ENCODE measurements at regions not wholly inside any gene's neighbourhood (a gene's known extent, or its start where the extent isn't known, plus 50 kb on each side); places are given as distances from the start of the nearest gene placed in this dataset.
"Not testable (repeated sequence)": the region's sequence is repeated elsewhere in the genome, so short reads cannot be mapped to it uniquely, and the experiment has no call there.

DNA sequence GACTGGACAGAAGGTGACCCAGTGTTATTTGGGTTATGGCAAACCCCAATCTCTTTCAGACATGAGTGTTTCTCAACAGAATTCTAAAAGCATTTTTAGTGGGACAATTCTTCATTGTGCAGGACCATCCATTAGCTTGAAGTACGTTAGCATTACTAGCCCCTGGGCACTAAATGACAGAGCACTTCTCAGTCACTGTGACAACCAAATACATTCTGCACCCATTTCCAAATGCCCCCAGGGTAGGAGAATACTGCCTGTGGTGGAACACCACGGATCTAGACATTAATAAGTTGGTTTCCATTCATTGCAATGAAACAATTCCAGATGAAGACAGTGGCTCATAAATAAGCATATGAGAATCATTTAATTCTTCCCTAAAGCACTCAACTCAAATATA lies 102.4 kb upstream of the FRMD4A start:
- intact Hi-C loops (cut with DNase I): no loop called here
- DNase-seq: no peak
- ATAC-seq: no peak

DNA sequence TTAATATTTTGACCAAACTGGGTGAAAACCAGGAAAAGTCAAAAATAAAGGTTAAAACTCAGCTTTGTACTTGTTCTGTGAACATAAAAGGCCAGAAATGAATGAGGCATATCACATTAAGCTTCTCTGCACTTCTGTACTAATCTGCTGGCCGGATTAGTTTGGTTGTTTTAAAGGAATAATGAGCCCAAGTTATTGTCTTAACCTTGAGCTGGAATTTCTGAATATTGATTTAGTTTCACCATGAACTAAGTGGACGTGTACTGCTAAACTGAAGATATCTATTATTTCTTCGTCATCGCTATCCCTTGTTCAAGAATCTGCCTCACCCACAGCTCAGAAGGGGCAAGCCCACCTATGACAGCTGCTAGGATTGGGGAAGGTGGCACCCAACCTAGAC lies 101.1 kb upstream of the FRMD4A start:
- no peak for ATAC-seq
- DNase-seq: no peak
- intact Hi-C loops (cut with DNase I): no loop called here

DNA sequence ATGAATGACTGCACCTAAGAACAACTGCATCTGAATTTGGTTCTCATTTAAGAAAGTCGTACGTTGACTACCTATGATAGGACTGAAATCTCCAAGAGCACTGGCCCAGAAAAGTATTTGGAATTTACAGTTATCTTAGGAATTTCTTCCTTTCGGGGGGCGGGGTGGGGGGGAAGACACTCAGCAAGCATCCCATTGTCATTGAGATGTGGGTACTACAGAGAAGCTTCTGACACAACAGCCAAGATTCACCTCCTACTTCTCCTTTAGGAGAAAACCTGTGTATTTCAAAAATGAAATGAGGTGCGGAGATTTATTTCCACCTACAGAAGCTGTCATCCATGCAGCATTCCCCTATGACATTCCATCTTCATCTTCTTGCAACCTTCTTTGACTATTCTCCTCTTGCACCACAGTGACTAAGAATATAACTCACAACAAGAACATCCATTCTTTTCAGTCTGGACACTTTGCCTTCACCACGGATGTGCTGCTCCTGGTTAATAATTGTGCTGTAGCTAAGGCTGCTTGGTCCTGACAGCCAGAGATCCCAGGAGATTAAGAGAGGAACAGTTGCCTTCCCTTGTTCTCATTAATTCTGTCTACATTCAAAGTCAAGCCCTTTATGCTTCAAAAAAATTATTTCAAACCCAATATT lies 98.4 kb upstream of the FRMD4A start:
- ATAC-seq: no peak
- intact Hi-C loops (cut with DNase I): no loop called here

DNA sequence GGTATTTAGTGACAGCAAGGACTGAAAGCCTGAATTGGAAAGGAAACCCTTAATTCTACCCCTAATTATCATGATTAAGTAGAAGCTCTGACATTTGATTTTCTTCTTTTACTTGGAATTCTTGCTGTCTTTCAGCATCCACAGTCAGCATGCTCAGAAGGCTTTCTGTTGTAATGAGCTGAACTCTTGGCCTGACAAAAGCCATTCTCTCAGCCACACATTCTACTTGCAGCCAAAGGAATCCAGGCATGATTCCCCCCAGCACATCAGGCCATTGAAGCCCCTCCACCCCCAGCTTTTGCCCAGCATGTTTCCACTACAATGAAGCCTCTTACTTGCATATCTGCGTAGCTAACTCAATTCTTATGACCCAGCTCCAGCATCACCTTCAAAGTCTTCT lies 94.3 kb upstream of the FRMD4A start:
- DNase-seq: no peak
- ATAC-seq: no peak
- intact Hi-C loops (cut with DNase I): no loop called here

More for the DNA sequence above, 98.4 kb upstream of the FRMD4A start:
- no peak for DNase-seq

DNA sequence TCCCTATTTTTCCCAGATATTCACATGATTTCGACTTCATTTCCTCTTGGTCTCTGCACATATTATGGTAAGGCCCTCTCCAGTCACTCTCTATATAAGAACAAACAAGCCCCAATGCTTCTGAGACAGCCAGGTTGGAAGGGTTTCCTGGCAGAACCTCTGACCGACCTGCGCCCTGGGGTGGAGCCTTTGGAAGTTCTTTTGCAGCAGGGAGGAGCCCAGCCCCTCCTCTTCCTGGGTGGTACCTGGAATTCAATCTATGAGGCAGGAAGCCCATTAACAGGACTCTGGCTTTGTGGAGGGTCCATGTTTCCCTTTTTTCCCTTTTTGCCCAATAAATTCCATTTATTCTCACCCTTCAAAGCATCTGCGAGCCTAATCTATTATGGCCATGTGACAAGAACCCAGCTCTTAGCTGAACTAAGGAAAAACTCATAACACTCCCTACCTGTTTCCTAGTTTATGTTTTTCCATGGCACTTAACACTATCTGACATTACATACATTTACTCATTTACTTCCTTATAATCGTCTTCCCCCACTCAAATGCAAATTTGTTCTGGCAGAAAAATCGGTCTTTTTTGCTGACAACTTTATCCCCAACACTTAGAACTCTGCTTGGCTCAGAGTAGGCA lies 92.5 kb upstream of the FRMD4A start:
- DNase-seq (no peak), ATAC-seq (no peak)
- intact Hi-C loops (cut with DNase I): no loop called here

DNA sequence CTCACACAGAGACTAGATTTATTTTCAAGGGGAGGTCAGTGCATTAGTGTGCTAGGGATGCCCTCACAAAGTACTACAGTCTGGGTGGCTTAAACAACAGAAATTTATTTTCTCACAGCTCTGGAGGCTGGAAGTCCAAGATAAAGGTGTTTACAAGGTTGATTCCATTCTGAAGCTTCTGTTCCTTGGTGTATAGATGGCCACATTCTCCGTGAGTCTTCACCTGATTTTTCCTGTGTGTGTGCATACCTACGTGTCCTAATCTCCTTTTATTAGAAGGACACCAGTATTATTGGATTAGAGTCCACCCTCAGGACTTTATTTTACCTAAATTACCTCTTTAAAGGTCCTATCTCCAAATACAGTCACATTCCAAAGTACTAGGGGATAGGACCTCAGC lies 91.7 kb upstream of the FRMD4A start:
- DNase-seq (no peak), ATAC-seq (no peak)
- intact Hi-C loops (cut with DNase I): no loop called here

GRCh38 chr10:14421941-14422340 lies 91.2 kb upstream of the FRMD4A start:
- DNase-seq: no peak
- intact Hi-C loops (cut with DNase I): no loop called here
- no peak for ATAC-seq

GRCh38 chr10:14417336-14417735 lies 86.6 kb upstream of the FRMD4A start:
- intact Hi-C loops (cut with DNase I); ATAC-seq; DNase-seq: not testable (repeated sequence)

DNA sequence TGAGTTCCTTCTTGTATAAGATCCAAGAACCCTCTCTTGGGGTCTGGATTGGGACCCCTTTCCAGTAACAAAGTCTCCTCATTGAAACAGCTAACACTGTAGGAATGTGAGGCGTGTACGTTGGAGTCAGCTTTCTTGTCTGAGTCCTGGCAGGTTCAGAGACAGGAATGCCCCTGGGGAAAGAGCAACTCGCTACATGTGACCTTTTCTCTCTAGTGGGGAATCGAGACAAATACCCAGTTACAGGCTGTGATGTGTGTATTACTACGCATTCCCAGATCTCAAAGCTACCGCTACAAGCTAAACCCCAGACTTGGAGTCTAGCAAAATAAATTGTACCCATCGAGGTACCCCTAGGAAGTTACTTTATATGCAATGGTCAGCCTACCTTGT lies 85.6 kb upstream of the FRMD4A start:
- intact Hi-C loops (cut with DNase I): no loop called here
- ATAC-seq (no peak), DNase-seq (no peak)

- intact Hi-C loops (cut with DNase I): no loop called here
- no peak for ATAC-seq
- no peak for DNase-seq
Measured at GRCh38 chr10:14415676-14416307, 85.1 kb upstream of the FRMD4A start.

DNA sequence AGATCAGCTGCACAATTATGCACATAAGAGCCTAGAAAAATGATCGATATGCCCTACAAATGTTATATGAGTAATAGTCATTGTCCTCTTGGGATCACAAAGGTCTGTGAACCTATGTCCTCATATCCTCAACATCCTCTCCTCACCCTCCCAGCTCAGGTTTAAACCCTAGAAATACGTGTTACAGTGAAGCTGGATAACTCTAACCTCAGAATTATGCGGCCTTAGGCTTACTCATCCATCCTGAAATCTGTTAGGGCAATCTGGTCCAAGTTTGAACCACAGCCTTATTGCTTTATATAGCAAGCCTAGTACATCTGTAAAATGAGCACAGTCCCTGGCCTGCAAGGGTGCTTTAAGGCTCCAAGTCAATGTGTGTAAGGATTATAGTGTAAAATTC lies 84.2 kb upstream of the FRMD4A start:
- no peak for DNase-seq
- no peak for ATAC-seq
- intact Hi-C loops (cut with DNase I): no loop called here

DNA sequence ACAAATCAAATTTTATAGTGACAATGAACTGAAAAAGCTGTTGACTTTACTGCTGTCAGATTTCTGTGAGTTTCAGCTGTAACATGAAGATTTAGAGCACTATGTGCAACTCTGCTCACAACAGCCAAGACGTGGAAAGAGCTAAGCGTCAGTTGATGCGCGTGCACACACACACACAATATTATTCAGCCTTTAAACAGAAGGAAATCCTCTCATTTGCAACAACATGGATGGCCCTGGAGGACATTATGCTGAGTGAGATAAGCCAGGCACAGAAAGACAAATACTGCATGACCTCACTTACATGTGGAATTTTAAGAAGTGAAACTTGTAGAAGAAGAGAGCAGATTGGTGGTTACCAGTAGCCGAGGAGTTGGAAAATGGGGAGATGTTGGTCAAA lies 82.8 kb upstream of the FRMD4A start:
- intact Hi-C loops (cut with DNase I): no loop called here
- ATAC-seq (no peak), DNase-seq (no peak)

GRCh38 chr10:14412624-14413023 lies 81.9 kb upstream of the FRMD4A start:
- ATAC-seq: no peak
- intact Hi-C loops (cut with DNase I): no loop called here
- DNase-seq: no peak

DNA sequence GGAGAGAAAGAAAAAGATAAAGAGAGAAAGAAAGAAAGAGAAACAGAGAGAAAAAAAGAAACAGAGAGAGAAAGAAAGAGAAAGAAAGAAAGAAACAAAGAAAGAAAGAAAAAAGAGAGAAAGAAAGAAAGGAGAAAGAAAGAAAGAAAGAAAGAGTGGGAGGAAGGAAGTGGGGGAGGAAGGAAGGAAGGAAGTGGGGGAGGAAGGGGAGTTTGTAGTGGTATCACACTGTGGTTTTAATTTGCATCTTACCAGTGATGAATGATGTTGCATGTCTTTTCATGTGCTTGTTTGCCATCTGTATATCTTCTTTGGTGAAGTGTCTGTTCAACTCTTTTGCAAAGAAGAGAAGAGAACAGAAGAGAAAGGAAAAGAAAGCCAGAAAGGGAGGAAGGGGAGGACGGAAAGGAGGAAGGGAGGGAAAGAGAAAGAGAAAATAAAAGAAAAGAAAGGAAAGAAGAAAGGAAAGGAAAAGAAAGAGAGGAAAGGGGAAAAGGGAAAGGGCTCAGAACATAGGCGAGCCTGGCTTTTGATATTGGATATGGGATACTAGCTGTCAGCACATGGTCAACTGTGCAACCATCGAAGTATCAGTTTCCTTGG lies 79.2 kb upstream of the FRMD4A start:
- DNase-seq (no peak), ATAC-seq (no peak)
- intact Hi-C loops (cut with DNase I): no loop called here

GRCh38 chr10:14409247-14409646 lies 78.5 kb upstream of the FRMD4A start:
- ATAC-seq (no peak), DNase-seq (no peak)
- intact Hi-C loops (cut with DNase I): no loop called here

- ATAC-seq (no peak), DNase-seq (no peak)
- intact Hi-C loops (cut with DNase I): no loop called here
Measured at GRCh38 chr10:14408139-14408538, 77.4 kb upstream of the FRMD4A start.

- DNase-seq (no peak), ATAC-seq (no peak)
- intact Hi-C loops (cut with DNase I): no loop called here
Measured at GRCh38 chr10:14407567-14407966, 76.8 kb upstream of the FRMD4A start.

DNA sequence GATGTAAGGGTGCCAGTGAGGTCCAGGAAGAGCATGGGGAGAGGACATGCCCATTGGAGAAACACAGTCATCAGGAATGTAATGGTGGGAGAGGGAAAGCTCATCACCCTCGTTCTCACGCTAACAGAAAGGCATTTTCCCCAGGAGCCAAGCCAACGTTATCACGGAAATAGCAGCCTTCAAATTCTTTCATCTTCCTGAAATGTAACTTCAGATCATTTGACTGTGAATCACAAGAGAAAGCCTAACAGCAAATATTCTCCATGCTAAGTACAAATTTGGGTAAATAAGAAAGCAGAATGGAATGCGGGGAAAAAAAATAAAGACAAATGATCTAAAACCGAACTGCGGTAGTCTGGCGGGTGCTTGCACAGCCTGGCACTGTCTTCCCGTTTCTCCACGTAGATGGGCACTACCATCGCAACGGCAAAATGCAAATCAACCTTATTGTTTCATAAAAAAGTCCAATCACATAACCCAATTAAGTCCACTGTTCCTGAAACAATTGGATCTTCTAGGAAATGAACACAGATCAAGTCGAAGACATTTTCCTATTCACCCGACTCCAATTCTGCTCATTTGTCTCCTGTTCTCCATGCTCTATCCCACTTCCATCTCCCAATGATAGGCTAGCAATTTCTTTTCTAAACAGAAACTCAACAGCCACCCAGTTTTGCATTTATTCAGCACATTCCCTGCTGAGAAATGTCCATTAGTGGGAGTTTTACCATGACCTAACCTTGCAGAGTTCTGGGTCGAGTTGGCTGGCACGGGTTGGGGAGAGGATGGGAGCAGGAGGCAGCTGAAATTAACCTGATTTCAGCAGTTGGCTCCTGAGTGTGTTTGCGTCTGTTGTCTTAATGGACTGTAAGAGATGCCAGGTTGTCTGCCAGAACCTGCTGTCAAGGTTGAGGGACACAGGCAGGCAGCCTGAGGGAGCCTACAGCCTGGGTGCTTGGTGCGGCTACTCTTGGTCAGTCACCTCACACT lies 74.6 kb upstream of the FRMD4A start:
- peak; percentile 44 to 88 for ATAC-seq

GRCh38 chr10:14403881-14404623 lies 73.3 kb upstream of the FRMD4A start:
- no peak for DNase-seq
- no peak for ATAC-seq
- intact Hi-C loops (cut with DNase I): no loop called here

More for the DNA sequence above, 74.6 kb upstream of the FRMD4A start:
- intact Hi-C loops (cut with DNase I): no loop called here
- DNase-seq: no peak

Data from left cardiac atrium (tissue), 4 donors.